Activated CD4-positive, alpha-beta T cell treated with anti-CD3 and anti-CD28 coated beads for 48 hours (primary cell): ENCODE measurements at regions not wholly inside any gene's neighbourhood (a gene's known extent, or its start where the extent isn't known, plus 50 kb on each side); places are given as distances from the start of the nearest gene placed in this dataset.
"Not testable (repeated sequence)": the region's sequence is repeated elsewhere in the genome, so short reads cannot be mapped to it uniquely, and the experiment has no call there.

ENCODE experiments used
- DNase-seq: peaks from one replicate; pipeline ENCODE4 v3.0.0-alpha.2; 2020

DNA sequence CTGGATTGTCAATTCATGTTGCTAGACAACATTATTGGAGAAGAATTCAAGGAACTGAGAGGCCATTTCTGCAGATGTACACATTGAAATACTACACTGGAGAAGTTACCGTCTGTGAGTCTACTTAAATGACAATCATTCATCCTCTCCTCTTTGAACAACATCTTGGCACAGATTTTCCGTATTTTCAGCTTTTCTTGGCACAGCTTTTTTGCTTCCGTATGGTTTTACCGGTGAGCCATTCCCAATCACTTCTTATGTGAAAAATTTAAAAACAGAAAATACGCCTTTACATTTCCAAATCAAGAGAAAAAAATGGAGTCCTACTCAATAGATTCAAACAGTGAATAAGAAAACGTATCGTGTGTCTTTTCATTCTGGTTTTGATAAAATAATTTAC is 1493.7 kb downstream of the AMY1C start:
- no peak for DNase-seq

DNA sequence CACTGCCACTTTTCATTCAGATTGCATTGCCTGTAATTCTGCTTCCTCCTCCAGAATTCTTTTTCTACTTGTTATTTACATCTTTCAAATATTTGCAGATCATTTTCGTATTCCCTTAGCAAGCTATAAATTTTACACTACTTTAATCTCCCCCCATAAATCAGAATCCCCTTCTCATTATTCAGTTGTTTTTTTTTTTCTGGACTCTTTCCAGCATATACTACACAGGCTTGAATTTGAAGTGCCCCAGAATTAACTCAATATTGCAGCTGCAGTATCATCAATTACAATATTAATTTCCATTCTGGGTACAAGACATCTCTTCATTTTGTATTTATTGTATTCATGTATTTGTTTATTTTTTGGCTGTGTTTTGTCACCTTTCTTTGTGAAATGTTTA is 1494.3 kb downstream of the AMY1C start:
- no peak for DNase-seq

DNA sequence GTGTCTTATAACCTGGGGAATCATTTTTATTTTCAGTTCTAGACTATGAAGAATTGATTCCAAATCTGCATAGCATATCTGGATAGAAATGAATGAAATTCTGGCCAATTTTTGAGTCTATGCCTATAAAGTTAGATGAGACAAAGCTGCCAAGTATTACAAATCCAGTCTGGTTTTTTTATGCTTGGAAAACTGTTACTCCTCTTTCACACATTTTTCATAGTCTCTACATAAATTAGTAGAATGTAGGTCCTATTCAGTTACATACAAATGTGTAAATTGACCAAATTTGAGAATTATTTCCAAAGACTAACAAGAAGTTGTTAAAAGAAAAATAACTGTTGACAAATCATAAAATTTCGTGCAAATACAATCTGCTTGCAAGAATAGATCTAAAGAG is 1505.2 kb downstream of the AMY1C start:
- no peak for DNase-seq

DNA sequence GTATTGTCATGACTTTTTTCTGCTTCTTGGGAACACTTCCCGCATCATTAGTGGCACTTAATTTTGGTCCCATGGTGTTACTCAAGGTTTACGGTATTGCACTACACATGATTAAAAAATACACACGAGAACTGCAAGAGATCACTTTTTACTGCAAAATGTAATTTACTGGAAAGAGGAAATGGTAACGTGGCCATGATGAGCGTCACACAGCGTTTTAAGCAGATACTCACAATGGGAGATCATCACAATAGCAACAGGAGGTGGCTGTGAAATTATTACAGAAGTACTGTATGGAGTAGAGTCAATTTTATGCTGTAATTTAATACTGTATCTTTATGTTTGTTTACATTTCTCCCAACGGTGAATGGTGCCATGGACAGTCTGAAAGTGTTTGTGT is 1510.3 kb downstream of the AMY1C start:
- DNase-seq, result no peak

DNA sequence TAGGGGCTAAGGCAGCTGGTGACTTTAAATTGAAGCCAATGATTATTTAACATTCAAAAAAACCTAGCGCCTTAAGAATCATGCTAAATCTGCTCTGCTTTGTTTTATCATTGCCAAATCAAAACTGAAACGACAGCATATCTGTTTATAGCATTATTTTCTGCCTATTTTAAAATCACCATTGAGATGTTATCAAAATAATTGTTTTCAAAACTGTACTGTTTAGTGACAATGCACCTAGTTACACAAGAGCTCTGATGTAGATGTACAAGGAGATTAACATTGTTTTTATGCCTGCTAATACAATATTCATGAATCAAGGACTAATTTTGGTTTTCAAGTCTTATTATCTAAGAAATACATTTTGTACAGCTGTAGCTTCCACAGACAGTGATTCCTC is 1521.3 kb downstream of the AMY1C start:
- DNase-seq, result no peak

DNA sequence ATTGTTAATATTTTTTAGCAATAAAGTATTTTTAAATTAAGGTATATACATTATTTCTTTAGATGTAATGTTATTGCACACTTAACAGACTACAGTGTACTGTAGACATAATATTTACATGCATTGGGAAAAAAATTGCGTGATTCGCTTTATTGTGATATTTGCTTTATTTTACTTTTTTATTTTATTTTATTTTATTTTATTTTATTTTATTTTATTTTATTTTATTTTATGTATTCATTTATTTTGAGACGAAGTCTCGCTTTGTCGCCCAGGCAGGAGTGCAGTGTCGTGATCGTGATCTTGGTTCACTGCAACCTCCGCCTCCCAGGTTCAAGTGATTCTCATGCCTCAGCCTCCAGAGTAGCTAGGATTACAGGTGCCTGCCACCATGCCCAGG is 1522.7 kb downstream of the AMY1C start:
- DNase-seq, result not testable (repeated sequence)

DNA sequence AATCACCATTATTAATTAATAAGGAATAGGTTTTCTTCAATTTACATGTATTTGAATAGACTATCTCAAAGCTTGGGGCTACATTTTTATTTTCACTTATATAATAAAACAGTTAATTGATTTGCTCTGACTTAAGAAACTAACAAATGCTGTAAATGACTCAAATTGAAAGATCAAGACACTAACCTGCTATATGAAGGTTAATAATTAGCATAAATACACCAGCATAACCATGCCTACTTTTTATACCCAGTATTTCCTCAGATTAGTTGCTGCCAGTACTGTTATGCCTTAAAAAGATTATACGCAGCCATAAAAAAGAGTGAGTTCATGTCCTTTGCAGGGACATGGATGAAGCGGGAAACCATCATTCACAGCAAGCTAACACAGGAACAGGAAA is 1545.1 kb downstream of the AMY1C start:
- no peak for DNase-seq

DNA sequence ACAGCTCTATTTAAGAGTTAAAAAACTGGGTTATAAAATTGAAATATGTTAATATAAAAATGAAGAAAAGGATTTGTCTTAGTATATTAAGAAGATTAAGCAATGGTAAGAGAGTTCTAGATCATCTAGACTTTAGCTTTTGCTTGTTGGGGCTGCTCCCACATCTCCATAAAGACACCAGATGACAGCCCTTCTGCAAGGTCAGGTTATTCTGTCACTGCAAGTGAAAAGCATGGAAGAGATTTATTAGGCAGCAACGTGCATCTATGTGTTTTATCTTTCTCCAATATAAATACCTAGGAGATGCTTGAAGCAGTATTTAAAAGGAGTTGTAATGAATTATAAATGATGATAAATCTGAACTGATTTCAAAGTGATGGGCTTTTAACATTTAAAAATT is 1560.4 kb downstream of the AMY1C start:
- no peak for DNase-seq

DNA sequence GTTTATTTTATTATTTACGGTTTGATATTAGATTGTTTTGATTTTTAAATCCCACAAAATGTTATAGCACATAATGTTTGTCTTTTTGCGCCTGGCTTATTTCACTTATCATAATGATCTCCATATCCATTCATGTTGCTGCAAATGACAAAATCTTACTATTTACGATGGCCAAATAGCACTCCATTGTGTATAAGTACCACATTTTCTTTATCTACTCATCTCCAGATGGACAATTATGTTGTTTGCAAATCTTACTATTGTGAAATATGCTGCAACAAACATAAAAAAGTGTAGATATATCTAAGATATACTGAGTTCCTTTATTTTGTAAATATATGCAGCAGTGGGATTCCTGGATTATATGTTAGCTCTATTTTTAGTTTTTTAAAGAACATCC is 1568.3 kb downstream of the AMY1C start:
- no peak for DNase-seq

DNA sequence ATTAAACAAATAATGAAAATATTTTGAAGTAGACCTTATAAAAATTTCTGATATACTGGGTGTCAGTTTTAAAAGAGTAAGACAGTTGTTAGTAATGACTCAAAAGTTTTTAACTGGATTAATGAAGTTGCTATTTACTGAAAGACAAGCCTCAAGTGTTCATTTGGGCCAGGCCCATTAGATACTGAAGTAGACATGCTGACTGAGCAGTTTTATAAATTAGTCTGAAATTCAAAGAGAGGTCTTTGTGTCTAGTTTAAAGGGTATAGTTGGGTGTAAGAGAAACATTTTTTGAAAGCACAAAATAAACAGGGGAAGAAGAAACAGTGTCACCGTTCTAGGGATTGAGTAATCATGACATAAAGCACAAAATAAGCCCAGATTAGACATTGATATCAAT is 1577.2 kb downstream of the AMY1C start:
- no peak for DNase-seq

DNA sequence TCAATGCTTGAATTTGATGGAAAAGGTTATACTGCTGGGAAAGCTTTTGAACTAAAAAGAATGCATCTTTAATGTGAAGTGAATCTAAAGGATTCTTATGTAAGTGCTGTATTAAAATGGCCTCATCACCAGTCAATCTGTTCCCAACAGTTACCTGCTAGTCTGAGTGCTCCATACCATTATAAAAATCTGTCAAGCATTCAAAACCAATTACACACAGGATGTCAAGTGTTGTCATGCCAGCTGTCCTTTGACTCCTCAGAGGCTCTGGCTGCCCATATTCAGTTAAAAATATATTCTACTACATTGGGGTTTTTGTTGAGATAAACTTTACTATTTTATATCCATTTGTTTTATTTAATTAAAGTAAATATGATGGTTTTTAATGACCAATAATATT is 1587.7 kb downstream of the AMY1C start:
- no peak for DNase-seq

DNA sequence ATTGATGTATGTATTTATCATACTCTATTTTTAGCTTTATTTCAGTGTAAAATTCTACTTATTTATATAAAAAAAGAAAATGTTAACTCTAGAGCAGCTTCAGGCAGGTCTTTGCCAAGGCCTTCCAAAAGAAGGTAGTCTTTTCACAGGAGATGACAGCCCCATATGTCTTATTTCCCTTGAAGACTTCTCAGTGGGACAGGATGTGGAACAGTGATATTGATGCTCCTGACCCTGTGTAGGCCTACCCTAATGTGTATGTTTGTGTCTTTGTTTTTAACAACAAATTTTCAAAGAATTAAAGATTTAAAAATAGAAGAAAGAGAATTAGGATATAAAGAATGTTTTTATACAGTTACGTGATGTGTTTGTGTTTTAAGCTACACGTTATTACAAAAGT is 1593.6 kb downstream of the AMY1C start:
- DNase-seq, result no peak

DNA sequence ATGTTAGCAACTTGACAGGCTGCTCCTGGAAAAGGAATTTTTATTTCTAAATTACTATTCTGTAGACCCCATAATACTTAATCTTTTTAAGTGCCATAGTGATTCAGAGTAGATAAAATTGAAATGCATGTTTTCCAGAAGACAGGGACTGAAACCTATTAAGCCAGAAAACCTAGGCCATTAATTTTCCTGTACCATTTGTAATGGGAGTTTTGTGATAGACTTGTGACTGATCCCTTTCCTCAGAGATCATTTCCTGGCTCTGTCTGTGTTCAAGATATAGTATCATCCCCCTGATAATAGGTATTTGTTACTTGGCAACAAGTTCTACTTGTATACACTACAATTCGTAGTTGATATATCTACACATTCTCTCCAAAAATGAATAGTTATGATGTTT is 1609.8 kb downstream of the AMY1C start:
- no peak for DNase-seq

DNA sequence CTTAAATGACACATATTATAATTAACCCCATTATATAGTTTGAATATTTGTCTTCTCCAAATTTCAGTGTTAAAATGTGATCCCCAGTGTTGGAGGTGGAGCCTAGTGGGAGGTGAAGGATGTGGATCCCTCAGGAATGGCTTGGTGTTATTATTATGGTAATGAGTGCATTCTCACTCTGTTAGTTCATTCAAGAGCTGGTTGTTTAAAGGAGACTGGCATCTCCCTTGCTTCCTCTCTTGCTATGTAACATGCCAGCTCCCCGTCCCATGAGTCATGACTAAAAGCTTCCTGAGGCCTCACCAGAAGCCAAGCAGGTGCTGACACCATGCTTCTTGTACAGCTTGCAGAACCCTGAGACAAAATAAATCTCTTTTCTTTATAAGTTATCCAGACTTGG is 1612.7 kb downstream of the AMY1C start:
- DNase-seq, result no peak

DNA sequence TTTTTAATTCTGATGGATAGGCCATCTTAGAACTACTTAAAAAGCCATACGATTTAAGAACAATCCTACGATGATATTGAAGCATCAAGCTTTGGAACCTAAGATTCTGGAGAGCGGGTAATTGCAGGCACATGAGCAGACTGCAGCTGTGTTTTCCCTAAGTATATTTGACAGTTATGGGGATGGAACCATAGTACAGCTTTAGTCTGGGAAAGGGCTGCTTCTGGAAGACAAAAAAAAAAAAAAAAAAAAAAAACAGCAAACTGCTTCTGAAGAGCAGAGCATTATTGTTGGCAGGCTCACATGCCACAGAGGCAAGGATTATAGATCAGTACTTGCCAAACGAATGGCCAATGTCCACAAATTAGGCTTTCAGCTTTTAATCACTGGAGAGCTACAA is 1618.7 kb downstream of the AMY1C start:
- DNase-seq, result no peak

DNA sequence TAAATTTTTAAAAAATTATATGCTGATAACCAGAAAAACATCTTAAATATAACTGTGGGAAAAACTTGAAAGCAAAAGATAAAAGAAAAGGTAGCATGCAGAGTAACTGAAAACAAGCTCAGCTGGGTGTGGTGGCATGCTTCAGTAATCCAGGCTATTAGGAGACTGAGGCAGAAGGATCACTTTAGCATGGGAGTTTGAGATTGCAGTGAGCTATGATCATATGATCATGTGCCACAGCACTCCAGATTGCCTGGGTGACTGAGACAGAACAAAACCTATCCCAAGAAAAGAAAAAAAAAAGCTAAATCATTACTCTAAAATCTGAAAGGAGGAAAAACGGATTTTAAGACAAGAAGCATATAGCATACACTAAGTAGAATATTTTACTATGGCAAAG is 1624.0 kb downstream of the AMY1C start:
- no peak for DNase-seq

DNA sequence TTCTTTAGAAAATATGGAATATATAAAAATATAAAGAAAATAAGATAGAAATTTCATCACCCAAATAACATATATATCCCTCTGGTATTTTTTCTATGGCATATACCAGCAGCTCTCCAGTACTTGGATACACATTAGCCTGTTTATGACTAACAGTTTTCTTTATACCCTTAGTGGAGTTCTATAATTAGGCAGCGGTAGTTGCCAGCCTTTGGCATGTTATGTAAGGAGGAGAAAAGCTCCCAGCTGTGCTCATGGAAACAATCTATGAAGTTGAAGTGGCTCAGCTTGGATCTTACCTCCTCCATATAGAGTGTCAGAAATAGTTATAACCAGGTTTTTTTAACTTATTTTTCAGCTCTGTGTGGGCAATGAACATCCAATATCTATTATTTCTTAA is 1636.8 kb downstream of the AMY1C start:
- no peak for DNase-seq

DNA sequence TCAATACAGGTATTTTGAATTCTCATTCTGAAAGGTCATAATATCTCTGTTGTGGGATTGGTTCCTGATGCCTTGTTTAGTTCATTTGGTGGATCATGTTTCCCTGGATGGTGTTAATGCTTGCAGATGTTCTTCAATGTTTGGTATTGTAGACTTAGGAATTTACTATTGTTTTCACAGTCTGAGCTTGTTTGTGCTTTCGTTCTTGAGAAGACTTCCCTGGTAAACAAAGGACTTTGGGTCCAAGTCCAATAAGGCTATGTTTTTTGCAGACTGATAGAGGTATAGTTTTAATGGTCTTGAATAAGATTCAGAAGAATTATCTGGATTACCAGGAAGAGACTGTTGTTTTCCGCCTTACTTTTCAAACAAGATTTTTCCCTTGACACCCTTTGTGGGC is 1646.3 kb downstream of the AMY1C start:
- DNase-seq, result no peak

DNA sequence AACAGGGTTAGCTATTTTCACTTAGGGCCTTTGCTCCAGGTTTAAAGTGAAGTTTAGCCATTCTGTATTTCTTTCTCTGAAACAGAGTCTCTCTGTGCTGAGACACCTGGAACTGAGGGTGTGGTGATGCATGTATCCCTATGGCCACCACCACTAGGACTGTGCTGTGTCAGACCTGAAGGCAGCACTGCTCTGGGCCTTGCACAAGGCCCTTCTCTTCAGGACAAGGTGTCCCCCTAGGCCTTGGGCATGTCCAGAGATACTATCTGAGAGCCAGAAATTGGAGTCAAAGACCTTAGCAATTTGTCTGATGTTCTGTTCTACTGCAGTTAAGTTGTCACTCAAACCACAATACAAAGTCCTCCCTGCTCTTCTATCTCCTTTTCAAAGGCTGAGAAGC is 1649.2 kb downstream of the AMY1C start:
- no peak for DNase-seq

DNA sequence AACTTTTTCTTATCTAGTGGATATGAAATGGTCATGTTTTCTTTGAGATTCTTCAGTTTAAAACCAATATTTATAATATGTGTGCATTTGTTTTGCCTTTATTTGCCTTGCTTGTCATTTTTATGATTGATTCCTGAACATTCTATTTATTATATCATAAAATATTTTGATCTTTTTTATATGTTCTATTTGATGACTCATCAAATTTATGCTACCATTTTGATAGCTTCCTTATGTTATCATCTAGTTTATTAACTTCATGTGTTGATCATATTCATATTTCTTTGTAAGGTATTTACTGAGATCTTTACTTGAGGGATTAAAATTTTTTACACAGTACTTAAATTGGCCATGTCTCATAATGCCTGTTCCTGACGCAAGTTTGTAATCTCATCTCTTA is 1650.0 kb downstream of the AMY1C start:
- no peak for DNase-seq

DNA sequence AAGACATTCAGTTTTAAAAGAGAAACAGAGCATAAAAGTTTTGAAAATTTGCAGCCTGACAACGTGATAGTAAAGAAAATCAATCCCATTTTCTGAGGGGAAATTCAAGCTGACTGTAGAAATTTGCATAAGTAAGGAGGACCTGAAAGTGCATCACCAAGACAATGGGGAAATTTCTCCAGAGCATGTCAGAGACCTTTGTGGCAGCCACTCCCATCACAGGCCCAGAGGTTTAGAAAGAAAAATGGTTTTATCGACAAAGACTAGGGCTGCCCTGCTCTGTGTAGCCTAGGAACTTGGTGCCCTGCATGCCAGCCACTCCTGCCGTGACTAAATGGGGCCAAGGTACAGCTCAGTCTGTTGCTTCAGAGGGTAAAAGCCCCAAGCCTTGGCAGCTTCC is 1640.2 kb upstream of the PRMT6 start:
- DNase-seq, result no peak

DNA sequence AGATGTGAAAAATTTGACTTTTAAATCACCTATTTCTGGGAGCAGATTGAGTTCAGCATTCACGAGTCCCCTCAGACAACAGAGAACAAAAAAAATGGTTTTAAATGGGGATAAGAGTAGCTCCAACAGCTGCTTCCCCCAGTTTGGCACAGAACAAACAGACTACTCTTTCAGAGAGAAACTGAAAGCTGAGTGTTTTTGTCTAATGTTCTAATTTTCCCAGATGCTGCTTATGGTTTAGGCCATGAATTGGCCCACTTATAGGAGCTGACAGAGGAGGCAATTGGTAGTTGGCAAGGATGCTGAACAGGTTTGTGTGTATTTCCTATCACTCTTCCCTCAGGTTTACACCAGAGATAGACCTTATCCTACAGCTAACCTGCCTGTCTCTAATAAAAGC is 1637.4 kb upstream of the PRMT6 start:
- DNase-seq, result no peak

DNA sequence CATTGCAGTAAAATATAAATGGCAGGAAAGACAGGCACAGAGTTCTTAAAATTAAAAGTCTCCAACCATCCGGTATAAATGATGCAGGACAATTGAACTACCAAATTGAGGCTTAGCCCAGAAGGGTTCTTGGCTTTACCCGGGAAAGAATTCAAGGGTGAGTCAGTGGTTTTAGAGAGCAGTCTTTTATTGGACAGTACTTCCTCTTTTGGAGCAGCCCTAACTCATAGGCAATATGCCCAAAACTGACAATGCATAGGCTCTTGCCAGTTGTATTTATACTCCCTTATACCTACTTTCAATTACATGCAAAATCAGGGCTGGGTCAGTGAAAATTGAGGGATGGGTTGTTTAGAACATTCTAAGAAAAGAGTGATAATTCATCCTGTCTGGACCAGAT is 1628.9 kb upstream of the PRMT6 start:
- DNase-seq, result no peak

DNA sequence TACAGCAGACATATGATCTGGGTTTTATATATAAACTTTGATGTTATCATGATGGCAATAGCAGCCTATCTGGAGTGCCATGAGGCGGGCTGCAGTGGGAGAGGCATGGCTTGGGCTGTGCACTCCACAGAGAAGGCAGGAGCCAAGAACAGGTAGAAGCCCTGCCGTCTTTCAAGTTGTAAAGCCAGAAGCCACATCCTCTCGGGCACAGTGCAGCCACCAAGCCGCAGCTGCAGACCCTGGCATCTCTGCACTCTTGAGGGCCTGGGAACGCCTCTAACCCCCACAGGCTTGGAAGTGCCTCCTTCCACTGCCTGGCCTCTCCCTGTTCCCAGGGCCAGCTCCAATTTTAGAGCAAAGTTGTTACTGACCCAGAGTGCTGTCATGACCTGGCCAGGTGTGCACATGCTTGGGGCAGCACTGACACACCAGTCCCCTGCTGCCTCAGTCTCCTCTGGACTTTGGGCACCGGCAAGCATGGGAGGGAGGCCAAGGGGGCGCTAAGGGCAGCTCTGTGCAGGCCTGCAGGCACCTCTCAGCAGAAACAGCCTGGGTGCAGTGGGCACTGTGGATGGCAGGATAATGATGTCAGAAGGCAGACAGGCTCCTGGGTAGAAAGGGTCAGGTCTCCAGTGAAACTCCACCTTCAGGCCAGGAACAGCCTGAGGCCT is 1619.8 kb upstream of the PRMT6 start:
- no peak for DNase-seq

DNA sequence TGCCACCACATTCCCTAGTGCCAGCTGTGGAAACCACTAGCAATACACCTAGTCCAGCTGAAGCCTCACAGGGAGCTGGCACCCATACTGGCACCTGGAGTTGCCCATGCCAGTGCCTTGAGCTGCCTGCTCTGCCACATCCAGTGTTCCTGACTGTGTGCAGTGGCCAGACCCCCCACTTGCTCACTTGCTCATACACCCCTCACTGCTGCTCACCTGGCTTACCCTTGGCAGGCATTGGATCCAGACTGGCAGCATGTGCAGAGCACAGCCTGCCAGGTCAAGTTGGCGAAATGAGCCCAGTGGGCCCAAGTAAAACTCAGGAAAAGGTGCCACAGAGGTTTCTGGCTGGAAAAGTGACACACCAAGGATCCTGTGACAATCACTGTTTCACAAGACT is 1618.6 kb upstream of the PRMT6 start:
- DNase-seq, result no peak

DNA sequence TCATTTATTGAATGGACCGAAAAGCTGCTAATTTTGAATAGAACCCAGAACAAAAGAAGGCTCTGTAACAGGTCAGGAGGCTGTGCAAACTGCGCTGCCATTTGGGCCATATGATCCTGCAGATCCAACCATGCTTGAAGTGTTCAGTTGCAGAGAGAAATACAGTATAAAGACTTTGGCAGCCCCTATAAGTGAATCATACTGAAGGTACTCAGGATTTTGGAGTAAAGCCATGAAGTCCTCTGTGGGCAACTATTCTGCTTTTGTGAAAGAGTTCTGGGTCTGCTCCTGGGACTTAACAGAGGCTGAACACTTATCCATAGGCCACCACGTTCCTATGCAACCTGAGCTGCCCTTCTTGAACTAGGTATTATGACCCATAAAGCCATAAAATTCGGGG is 1613.6 kb upstream of the PRMT6 start:
- no peak for DNase-seq
